ENCODE measurements at regions not wholly inside any gene's neighbourhood (a gene's known extent, or its start where the extent isn't known, plus 50 kb on each side); places are given as distances from the start of the nearest gene placed in this dataset.
A peak's percentile ranks its signal among the peaks of the same experiment; 100 is the strongest.

GRCh38 chr10:36425131-36425797, 700.1 kb upstream of the ANKRD30A start:
- Histone ChIP-seq H3K4me1 (ENCODE audit: insufficient read depth, low read length) (peaks cover 7% of the 10 kb centered on the region), H3K4me3 (ENCODE audit: insufficient read depth, low read length) (no peak overlapping the region), H3K79me2 (ENCODE audit: insufficient read depth, low read length) (no peaks in the 10 kb centered on the region), H3K27ac (ENCODE audit: low read depth, low read length) (no peak overlapping the region), H4K20me1 (ENCODE audit: insufficient read depth, low read length) (no peaks in the 10 kb centered on the region), H3K9me3 (ENCODE audit: low read depth, low read length) (no peaks in the 10 kb centered on the region), H3K27me3 (ENCODE audit: insufficient read depth, low read length) (no peaks in the 10 kb centered on the region), H2AFZ (ENCODE audit: low read length) (peak overlapping the region; percentile 20), H3K36me3 (ENCODE audit: insufficient read depth, low read length) (no peaks in the 10 kb centered on the region), H3K4me2 (ENCODE audit: insufficient read depth, low read length) (no peak overlapping the region)
- TF ChIP-seq CTCF (IDR thresholded peaks at IDR 0.05; ENCODE audit: extremely low read depth, low read depth, low read length) = no peak
- DNase-seq (ENCODE audit: insufficient read length, low spot score, missing footprints) = no peak

- DNase-seq (ENCODE audit: insufficient read length, low spot score, missing footprints) = no peak
- Histone ChIP-seq H3K4me2 (ENCODE audit: insufficient read depth, low read length) (no peak overlapping the region), H4K20me1 (ENCODE audit: insufficient read depth, low read length) (no peaks in the 10 kb centered on the region), H3K4me3 (ENCODE audit: insufficient read depth, low read length) (no peak overlapping the region), H2AFZ (ENCODE audit: low read length) (no peak overlapping the region), H3K4me1 (ENCODE audit: insufficient read depth, low read length) (peaks cover 7% of the 10 kb centered on the region), H3K36me3 (ENCODE audit: insufficient read depth, low read length) (no peaks in the 10 kb centered on the region), H3K79me2 (ENCODE audit: insufficient read depth, low read length) (no peaks in the 10 kb centered on the region), H3K27ac (ENCODE audit: low read depth, low read length) (no peak overlapping the region), H3K27me3 (ENCODE audit: insufficient read depth, low read length) (no peaks in the 10 kb centered on the region), H3K9me3 (ENCODE audit: low read depth, low read length) (no peaks in the 10 kb centered on the region)
- TF ChIP-seq CTCF (IDR thresholded peaks at IDR 0.05; ENCODE audit: extremely low read depth, low read depth, low read length) = no peak
Measured at GRCh38 chr10:36424502-36424901, 700.9 kb upstream of the ANKRD30A start.

- TF ChIP-seq CTCF (IDR thresholded peaks at IDR 0.05; ENCODE audit: extremely low read depth, low read depth, low read length) = no peak
- H4K20me1 ChIP-seq (ENCODE audit: insufficient read depth, low read length) = no peaks in the 10 kb centered on the region
- H3K27ac ChIP-seq (ENCODE audit: low read depth, low read length) = no peak overlapping the region
- no peak overlapping the region for H2AFZ ChIP-seq (ENCODE audit: low read length)
- no peaks in the 10 kb centered on the region for H3K9me3 ChIP-seq (ENCODE audit: low read depth, low read length)
- no peak overlapping the region for H3K4me3 ChIP-seq (ENCODE audit: insufficient read depth, low read length)
- H3K79me2 ChIP-seq (ENCODE audit: insufficient read depth, low read length) = no peaks in the 10 kb centered on the region
- H3K36me3 ChIP-seq (ENCODE audit: insufficient read depth, low read length) = no peaks in the 10 kb centered on the region
- no peaks in the 10 kb centered on the region for H3K27me3 ChIP-seq (ENCODE audit: insufficient read depth, low read length)
- H3K4me2 ChIP-seq (ENCODE audit: insufficient read depth, low read length) = no peak overlapping the region
- no peak for DNase-seq (ENCODE audit: insufficient read length, low spot score, missing footprints)
- H3K4me1 ChIP-seq (ENCODE audit: insufficient read depth, low read length) = peaks cover 7% of the 10 kb centered on the region
Measured at GRCh38 chr10:36423821-36424248, 701.6 kb upstream of the ANKRD30A start.

GRCh38 chr10:36421992-36422391, 703.4 kb upstream of the ANKRD30A start:
- TF ChIP-seq CTCF (IDR thresholded peaks at IDR 0.05; ENCODE audit: extremely low read depth, low read depth, low read length) = no peak
- no peaks in the 10 kb centered on the region for H3K27me3 ChIP-seq (ENCODE audit: insufficient read depth, low read length)
- peaks cover 7% of the 10 kb centered on the region for H3K4me1 ChIP-seq (ENCODE audit: insufficient read depth, low read length)
- no peak overlapping the region for H3K4me2 ChIP-seq (ENCODE audit: insufficient read depth, low read length)
- H4K20me1 ChIP-seq (ENCODE audit: insufficient read depth, low read length) = no peaks in the 10 kb centered on the region
- H2AFZ ChIP-seq (ENCODE audit: low read length) = no peak overlapping the region
- H3K27ac ChIP-seq (ENCODE audit: low read depth, low read length) = no peak overlapping the region
- no peaks in the 10 kb centered on the region for H3K9me3 ChIP-seq (ENCODE audit: low read depth, low read length)
- no peaks in the 10 kb centered on the region for H3K79me2 ChIP-seq (ENCODE audit: insufficient read depth, low read length)
- H3K36me3 ChIP-seq (ENCODE audit: insufficient read depth, low read length) = no peaks in the 10 kb centered on the region
- no peak for DNase-seq (ENCODE audit: insufficient read length, low spot score, missing footprints)
- H3K4me3 ChIP-seq (ENCODE audit: insufficient read depth, low read length) = no peak overlapping the region

Data from osteoblast (primary cell).